Activated CD4-positive, alpha-beta T cell treated with anti-CD3 and anti-CD28 coated beads for 24 hours (primary cell): ENCODE measurements at regions not wholly inside any gene's neighbourhood (a gene's known extent, or its start where the extent isn't known, plus 50 kb on each side); places are given as distances from the start of the nearest gene placed in this dataset.
"Not testable (repeated sequence)": the region's sequence is repeated elsewhere in the genome, so short reads cannot be mapped to it uniquely, and the experiment has no call there.

Experiments
- DNase-seq, 2 donors: peaks; one replicate each; pipeline ENCODE4 v3.0.0-alpha.2; 2020; ENCODE audit warnings: low read depth in 2 of 2

GRCh38 chr14:37650356-37651037, 55.1 kb downstream of the TTC6 start:
- DNase-seq: no peak

GRCh38 chr14:37652042-37652441, 56.6 kb downstream of the TTC6 start:
- DNase-seq: no peak

GRCh38 chr14:37655418-37655817, 60.0 kb downstream of the TTC6 start:
- no peak for DNase-seq

- no peak for DNase-seq
Measured at GRCh38 chr14:37658156-37658555, 62.7 kb downstream of the TTC6 start.

GRCh38 chr14:37663498-37663897, 68.1 kb downstream of the TTC6 start:
- no peak for DNase-seq

GRCh38 chr14:37665479-37665878, 70.0 kb downstream of the TTC6 start:
- no peak for DNase-seq

- DNase-seq: no peak
Measured at GRCh38 chr14:37665951-37666350, 70.5 kb downstream of the TTC6 start.

GRCh38 chr14:37668646-37669045, 73.2 kb downstream of the TTC6 start:
- DNase-seq: no peak

GRCh38 chr14:37669242-37669641, 73.8 kb downstream of the TTC6 start:
- DNase-seq: no peak

GRCh38 chr14:37673439-37673838, 78.0 kb downstream of the TTC6 start:
- DNase-seq: no peak

- no peak for DNase-seq
Measured at GRCh38 chr14:37678916-37679315, 83.5 kb downstream of the TTC6 start.

- DNase-seq: no peak
Measured at GRCh38 chr14:37681486-37681885, 86.1 kb downstream of the TTC6 start.

GRCh38 chr14:37692680-37693079, 97.3 kb downstream of the TTC6 start:
- not testable (repeated sequence) for DNase-seq

- DNase-seq: not testable (repeated sequence)
Measured at GRCh38 chr14:37693420-37693819, 98.0 kb downstream of the TTC6 start.

- no peak for DNase-seq
Measured at GRCh38 chr14:37695866-37696265, 100.4 kb downstream of the TTC6 start.

GRCh38 chr14:37697489-37698121, 102.2 kb downstream of the TTC6 start:
- no peak for DNase-seq

- DNase-seq: no peak
Measured at GRCh38 chr14:37698840-37699777, 103.7 kb downstream of the TTC6 start.

GRCh38 chr14:37707716-37708115, 112.3 kb downstream of the TTC6 start:
- DNase-seq: no peak

- no peak for DNase-seq
Measured at GRCh38 chr14:37708481-37708880, 113.1 kb downstream of the TTC6 start.

- no peak for DNase-seq
Measured at GRCh38 chr14:37709419-37710195, 114.2 kb downstream of the TTC6 start.

- no peak for DNase-seq
Measured at GRCh38 chr14:37711356-37711830, 116.0 kb downstream of the TTC6 start.
